HG03432 (cell line): ENCODE measurements at regions not wholly inside any gene's neighbourhood (a gene's known extent, or its start where the extent isn't known, plus 50 kb on each side); places are given as distances from the start of the nearest gene placed in this dataset.
"Not testable (repeated sequence)": the region's sequence is repeated elsewhere in the genome, so short reads cannot be mapped to it uniquely, and the experiment has no call there.

Experiments
- ATAC-seq: cut with Tn5 transposase; IDR thresholded peaks from one replicate; pipeline ENCODE4 v1.9.1; 2021; ENCODE audit warnings: mild to moderate bottlenecking, moderate library complexity; ENCODE audit not compliant: unreplicated experiment

DNA sequence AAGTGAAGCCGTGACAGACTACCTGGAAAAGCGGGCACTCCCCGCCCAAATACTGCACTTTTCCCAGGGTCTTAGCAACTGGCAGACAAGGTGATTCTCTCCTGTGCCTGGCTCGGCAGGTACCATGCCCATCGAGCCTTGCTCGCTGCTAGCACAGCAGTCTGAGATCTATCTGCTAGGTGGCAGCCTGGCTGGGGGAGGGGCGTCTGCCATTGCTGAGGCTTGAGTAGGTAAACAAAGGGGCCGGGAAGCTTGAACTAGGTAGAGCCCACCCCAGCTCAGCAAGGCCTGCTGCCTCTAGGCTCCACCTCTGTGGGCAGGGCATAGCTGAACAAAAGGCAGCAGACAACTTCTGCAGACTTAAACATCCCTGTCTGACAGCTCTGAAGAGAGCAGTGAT, 406.3 kb downstream of the NDFIP2 start:
- ATAC-seq = not testable (repeated sequence)

DNA sequence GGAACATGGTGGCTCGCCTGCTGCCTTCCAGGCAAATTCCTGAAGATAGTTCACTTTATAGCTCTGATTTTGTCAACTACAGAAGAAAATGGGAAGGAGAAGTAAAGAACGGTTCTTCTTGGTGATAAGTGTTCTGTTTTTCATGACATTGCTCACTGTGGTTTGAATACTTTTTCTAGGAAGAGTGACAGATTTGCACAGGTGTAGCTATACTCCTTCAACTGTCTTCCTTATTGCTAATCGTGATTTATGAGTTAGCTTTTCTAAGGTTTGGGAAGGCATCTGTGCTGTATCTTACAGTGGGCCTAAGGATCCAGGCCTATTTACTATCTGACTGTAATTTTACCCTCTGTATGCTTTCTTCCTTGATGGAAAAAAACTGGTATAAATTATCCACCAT, 405.6 kb downstream of the NDFIP2 start:
- ATAC-seq = no peak

- ATAC-seq = no peak
Measured at GRCh38 chr13:79884890-79885289, 403.9 kb downstream of the NDFIP2 start.

DNA sequence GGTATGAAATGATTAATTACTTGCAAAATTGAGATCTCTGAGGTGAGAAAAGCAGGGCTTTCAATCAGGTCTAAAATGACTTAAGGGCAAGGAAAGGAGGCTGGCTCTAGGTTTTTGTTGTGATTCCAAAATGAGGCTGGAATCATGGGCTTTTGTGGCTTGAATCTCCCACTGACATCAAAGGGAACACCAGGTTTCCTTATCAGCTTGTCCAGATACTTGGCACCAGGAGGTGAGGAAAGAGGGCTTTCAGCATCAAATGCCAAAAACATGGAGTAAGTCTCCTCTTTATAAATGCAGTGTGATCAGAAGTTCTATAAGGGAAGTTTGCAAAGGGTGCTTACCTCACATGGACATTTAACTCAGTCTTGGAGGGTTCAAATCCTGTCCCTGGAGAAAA, 402.3 kb downstream of the NDFIP2 start:
- ATAC-seq = no peak

DNA sequence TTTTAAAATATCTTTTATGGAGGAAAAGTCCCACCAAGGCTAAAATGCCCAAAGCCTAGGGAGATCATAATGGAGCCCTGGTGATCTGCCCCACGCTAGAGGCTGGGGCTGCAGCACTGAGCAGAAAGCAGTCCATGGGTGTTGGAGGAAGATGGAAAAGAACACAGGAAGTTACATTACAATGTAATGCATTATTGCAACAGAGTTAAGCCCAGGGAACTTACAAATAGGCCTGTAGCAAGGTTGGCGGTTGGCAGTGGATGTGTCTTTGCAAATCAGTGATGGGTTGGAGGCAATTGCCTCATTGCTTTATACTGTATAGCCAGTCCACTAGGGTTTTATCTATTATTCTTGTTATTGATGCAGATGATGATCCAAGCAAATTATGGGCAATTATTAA, 399.9 kb downstream of the NDFIP2 start:
- ATAC-seq = no peak

GRCh38 chr13:79874396-79875360, 393.7 kb downstream of the NDFIP2 start:
- ATAC-seq = no peak

- ATAC-seq = no peak
Measured at GRCh38 chr13:79871594-79871993, 390.6 kb downstream of the NDFIP2 start.

- no peak for ATAC-seq
Measured at GRCh38 chr13:79870766-79871165, 389.8 kb downstream of the NDFIP2 start.

GRCh38 chr13:79870123-79870522, 389.2 kb downstream of the NDFIP2 start:
- ATAC-seq = no peak

GRCh38 chr13:79869326-79869725, 388.4 kb downstream of the NDFIP2 start:
- ATAC-seq = no peak

DNA sequence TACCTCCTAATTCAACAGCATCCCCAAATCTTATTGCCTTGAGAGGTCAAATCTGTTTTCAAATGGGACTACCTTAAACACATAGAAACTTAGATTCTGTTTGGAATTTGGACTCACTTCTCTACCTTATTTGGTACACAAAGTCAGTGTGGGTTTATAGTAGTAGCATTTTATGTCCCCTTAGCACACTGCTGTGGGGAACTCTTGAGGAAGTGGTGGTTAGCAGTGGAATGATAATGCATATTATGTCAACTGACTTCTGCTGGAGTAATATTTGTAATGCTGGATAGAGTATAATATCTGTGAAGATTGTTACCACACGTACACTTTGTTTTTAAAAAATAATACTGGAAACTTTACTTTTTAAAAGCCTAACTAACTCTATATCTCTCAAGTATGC, 386.3 kb downstream of the NDFIP2 start:
- ATAC-seq = no peak

GRCh38 chr13:79866436-79866835, 385.5 kb downstream of the NDFIP2 start:
- no peak for ATAC-seq

DNA sequence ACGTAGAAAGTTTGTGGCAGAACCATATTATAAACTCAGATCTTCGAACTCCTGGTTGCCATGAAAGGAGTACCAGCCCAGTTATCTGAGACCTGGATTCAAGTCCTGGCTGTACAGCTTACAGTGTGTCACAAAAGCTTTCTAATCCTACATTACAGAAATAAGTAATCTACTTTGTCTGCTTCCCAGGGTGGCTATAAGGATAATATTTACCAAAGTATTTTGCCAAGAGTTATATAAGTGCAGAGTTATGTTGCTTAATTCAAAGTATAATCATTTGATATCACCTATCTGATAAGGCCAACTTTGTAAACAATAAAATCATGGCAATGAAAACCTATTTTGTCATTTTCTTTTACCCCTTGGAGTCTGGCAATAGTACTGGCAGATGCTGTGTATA, 381.6 kb downstream of the NDFIP2 start:
- no peak for ATAC-seq

- ATAC-seq = no peak
Measured at GRCh38 chr13:79861731-79862130, 380.8 kb downstream of the NDFIP2 start.

DNA sequence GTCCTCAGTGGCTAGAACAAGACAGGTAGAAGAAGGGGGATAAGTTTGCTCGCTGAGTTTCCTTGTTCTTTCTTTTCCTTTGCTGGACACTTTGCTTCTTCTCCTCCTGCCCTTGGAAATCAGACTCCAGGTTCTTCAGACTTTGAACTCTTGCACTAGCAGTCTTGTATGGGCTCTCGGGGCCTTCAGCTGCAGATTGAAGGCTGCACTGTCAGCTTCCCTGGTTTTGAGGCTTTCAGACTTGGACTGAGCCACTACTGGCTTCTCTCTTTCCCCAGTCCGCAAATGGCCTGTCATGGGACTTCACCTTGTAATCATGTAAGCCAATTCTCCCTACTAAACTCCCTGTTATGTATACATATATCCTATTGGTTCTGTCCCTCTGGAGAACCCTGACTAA, 379.8 kb downstream of the NDFIP2 start:
- no peak for ATAC-seq

GRCh38 chr13:79859756-79860155, 378.8 kb downstream of the NDFIP2 start:
- no peak for ATAC-seq

DNA sequence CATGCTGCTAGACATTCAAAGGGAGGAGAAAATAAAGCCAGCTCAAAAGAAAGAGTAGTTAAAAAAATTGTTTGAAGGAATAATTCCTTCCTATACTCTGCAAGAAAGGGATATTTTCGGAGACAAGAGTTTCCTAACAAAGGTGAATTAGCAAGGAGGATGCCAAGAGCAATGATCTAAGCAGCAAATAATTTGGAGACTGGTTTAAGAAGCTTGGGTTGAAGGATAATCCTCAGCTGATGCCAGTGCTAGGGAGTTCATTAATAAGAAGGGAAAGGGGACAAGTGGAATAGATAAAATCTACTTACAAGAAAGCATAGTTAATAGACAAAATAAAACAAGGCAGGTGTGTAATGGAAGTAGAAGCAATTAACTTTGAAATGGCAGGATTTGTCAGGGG, 372.3 kb downstream of the NDFIP2 start:
- ATAC-seq = no peak

GRCh38 chr13:79851318-79851717, 370.4 kb downstream of the NDFIP2 start:
- ATAC-seq = no peak

DNA sequence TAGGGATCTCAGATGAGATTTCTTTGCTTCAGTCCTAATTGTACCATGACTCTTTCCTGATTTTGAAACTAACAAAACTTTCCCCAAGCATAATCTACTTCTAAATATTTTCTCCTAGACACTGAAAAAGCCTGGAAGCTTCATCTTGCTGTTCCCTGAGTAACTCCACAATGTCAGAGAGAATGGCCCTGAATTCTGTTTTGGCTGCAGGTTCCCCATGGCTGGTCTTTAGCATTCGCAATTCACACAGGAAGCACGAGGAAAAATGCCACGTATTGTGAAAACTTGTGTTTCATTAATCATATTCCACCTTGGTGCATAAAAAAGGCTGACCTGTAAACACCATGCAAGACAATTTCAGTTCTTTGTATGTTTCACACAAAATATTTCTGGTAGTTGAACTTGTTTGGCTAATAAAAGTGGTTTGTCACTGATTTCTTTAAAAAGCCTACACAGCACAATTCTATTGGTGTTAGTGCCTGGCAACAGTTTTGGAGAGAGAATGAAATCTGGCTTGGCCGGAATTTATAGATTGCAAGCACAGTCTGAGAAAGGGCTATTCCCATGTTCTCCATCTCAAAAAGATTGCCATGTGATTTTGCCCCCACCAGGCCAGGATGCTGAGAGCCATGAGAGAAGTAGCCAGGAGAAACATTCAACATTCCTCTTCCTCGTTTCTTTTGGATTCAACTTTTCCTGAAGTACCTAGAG, 367.1 kb downstream of the NDFIP2 start:
- ATAC-seq = no peak

- ATAC-seq = no peak
Measured at GRCh38 chr13:79846386-79846785, 365.4 kb downstream of the NDFIP2 start.

DNA sequence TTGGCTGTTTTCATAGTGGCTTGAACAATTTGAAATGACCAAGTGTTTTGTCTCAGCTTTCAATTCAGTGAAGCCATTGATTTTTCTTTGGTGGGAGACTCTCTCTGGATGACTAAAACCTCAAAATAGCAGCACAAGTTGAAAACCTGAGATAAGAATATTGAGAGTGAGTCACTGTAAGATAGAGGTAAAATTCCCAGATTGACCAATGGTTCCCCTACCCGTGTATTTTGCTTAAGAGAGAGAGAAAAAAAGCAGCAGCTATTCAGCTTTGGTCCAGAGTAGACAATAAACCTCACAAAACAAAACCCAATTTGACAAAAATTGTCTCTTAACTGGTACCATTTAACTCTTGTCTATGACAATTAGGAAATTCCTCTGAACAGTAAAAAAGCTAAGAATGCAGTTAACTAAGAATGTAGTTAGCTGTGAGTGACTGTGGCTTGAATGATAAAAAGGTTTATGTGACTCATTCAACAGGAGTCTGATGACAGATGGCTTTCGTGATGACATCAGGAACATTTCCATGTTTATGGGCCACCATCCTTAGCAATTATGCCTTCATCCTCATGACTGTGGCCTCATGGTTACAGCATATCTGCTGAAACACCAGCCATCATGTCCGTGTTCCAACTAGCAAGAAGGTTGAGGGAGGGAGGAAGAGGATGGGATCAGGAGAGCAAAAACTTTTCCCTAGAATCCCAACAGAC, 356.9 kb downstream of the NDFIP2 start:
- ATAC-seq = peak; percentile 76
